OCI-LY3 (cell line): ENCODE measurements at regions not wholly inside any gene's neighbourhood (a gene's known extent, or its start where the extent isn't known, plus 50 kb on each side); places are given as distances from the start of the nearest gene placed in this dataset.

Source experiments
- H2AFZ ChIP-seq: fragments of 200-600, 300-600 bp; shearing (Covaris generic); 2 replicates; pipeline ENCODE4 v1.6.0; 2014; ENCODE audit warnings: antibody characterized with exemption, low read depth, low read length
- H3K27ac ChIP-seq: fragments of 200-600, 300-600 bp; sonication (generic); 2 replicates; pipeline ENCODE4 v1.5.1; 2014; ENCODE audit warnings: mild to moderate bottlenecking, low read length, moderate library complexity, mixed read lengths
- H3K27me3 ChIP-seq: fragments of 200-600, 300-600 bp; sonication (generic); 2 replicates; pipeline ENCODE4 v1.6.1; 2014; ENCODE audit warnings: low read depth, low read length, mixed read lengths
- H3K36me3 ChIP-seq: fragments of 200-600, 300-600 bp; sonication (generic); replicated peaks from 2 replicates; pipeline ENCODE3; 2014; ENCODE audit warnings: low read depth, low read length, mixed read lengths
- H3K4me1 ChIP-seq: fragments of 300-600, 200-600 bp; sonication (generic); 2 replicates; pipeline ENCODE4 v1.6.1; 2014; ENCODE audit warnings: low read length, mixed read lengths
- H3K4me2 ChIP-seq: fragments of 200-600, 300-600 bp; sonication (generic); 2 replicates; pipeline ENCODE4 v1.6.1; 2014; ENCODE audit warnings: low read length, mixed read lengths
- H3K4me3 ChIP-seq: fragments of 300-600, 200-600 bp; sonication (generic); 2 replicates; pipeline ENCODE4 v1.5.1; 2014; ENCODE audit warnings: antibody characterized with exemption, mild to moderate bottlenecking, low read length, moderate library complexity
- H3K79me2 ChIP-seq: fragments of 300-600, 200-600 bp; shearing (Covaris generic); 2 replicates; pipeline ENCODE4 v1.6.1; 2014; ENCODE audit warnings: mild to moderate bottlenecking, low read length, mixed read lengths
- H3K9ac ChIP-seq: fragments of 300-600, 200-600 bp; shearing (Covaris generic); 2 replicates; pipeline ENCODE4 v1.6.0; 2014; ENCODE audit warnings: mild to moderate bottlenecking, low read length, moderate library complexity
- H3K9me3 ChIP-seq: fragments of 200-600, 300-600 bp; shearing (Covaris generic); 2 replicates; pipeline ENCODE4 v1.6.1; 2014; ENCODE audit warnings: low read length, mixed read lengths; ENCODE audit not compliant: insufficient read depth
- H4K20me1 ChIP-seq: fragments of 200-600, 300-600 bp; sonication (generic); 2 replicates; pipeline ENCODE4 v1.6.1; 2016; ENCODE audit warnings: low read length, mixed read lengths; ENCODE audit not compliant: insufficient read depth
- EZH2phosphoT487 ChIP-seq: fragments of 200-600 bp; shearing (Covaris generic); IDR thresholded peaks from 2 replicates; pipeline ENCODE4 v1.6.1; 2018; ENCODE audit warnings: antibody characterized with exemption, mixed run types, low read depth
- TF ChIP-seq, protein P1 (sequence below): fragments of 200-600, 300-600 bp; sonication (generic); IDR thresholded peaks from 2 replicates; pipeline ENCODE4 v1.5.1; 2014; ENCODE audit warnings: antibody characterized with exemption, low read length, low read depth

- Histone ChIP-seq H3K4me1 (no peaks in the 10 kb centered on the region), H2AFZ (no peak overlapping the region), H3K4me3 (no peak overlapping the region), H3K4me2 (no peak overlapping the region), H3K79me2 (no peaks in the 10 kb centered on the region), H3K27me3 (no peaks in the 10 kb centered on the region), H3K9me3 (no peaks in the 10 kb centered on the region), H3K9ac (no peak overlapping the region), H3K36me3 (no peaks in the 10 kb centered on the region), H4K20me1 (no peaks in the 10 kb centered on the region), H3K27ac (no peak overlapping the region)
- TF ChIP-seq EZH2phosphoT487: no peak
These were observed 177.5 kb upstream of the NREP start for GRCh38 chr5:111934511-111934910.

GRCh38 chr5:111933086-111933485 is 176.1 kb upstream of the NREP start:
- TF ChIP-seq, protein P1, sequence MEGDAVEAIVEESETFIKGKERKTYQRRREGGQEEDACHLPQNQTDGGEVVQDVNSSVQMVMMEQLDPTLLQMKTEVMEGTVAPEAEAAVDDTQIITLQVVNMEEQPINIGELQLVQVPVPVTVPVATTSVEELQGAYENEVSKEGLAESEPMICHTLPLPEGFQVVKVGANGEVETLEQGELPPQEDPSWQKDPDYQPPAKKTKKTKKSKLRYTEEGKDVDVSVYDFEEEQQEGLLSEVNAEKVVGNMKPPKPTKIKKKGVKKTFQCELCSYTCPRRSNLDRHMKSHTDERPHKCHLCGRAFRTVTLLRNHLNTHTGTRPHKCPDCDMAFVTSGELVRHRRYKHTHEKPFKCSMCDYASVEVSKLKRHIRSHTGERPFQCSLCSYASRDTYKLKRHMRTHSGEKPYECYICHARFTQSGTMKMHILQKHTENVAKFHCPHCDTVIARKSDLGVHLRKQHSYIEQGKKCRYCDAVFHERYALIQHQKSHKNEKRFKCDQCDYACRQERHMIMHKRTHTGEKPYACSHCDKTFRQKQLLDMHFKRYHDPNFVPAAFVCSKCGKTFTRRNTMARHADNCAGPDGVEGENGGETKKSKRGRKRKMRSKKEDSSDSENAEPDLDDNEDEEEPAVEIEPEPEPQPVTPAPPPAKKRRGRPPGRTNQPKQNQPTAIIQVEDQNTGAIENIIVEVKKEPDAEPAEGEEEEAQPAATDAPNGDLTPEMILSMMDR: no peak
- no peak for TF ChIP-seq EZH2phosphoT487
- Histone ChIP-seq H4K20me1 (no peaks in the 10 kb centered on the region), H3K27me3 (no peaks in the 10 kb centered on the region), H3K79me2 (no peaks in the 10 kb centered on the region), H3K36me3 (no peaks in the 10 kb centered on the region), H3K9me3 (no peaks in the 10 kb centered on the region), H2AFZ (no peak overlapping the region), H3K9ac (no peak overlapping the region), H3K4me2 (no peak overlapping the region), H3K27ac (no peak overlapping the region), H3K4me1 (peaks cover 10% of the 10 kb centered on the region), H3K4me3 (no peak overlapping the region)

DNA sequence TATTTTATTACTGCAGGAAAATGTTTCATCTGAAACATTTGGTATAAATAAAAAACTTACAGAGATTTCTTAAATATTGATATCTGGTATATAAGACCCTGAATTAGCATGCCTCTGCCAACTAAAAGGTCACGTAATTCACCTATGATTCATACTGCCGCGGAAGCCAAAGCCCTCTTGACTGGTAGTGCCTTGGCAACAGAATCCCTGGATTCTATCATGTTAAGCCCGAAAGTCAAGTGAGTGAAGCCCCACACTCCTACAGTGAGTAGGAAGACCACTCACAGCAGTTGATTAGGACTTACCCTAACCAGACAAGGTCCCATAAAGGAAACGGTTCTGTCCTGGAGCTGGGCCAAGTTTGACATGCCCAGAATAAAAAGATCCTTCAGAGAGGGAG is 175.6 kb upstream of the NREP start:
- peaks cover 14% of the 10 kb centered on the region for H3K4me1 ChIP-seq
- H3K36me3 ChIP-seq: no peaks in the 10 kb centered on the region
- no peak overlapping the region for H3K27ac ChIP-seq
- no peak for TF ChIP-seq EZH2phosphoT487
- TF ChIP-seq, protein P1: no peak
- H4K20me1 ChIP-seq: no peaks in the 10 kb centered on the region
- H2AFZ ChIP-seq: no peak overlapping the region
- no peaks in the 10 kb centered on the region for H3K9me3 ChIP-seq
- H3K4me2 ChIP-seq: no peak overlapping the region
- no peaks in the 10 kb centered on the region for H3K79me2 ChIP-seq
- no peak overlapping the region for H3K9ac ChIP-seq
- no peak overlapping the region for H3K4me3 ChIP-seq
- no peaks in the 10 kb centered on the region for H3K27me3 ChIP-seq

DNA sequence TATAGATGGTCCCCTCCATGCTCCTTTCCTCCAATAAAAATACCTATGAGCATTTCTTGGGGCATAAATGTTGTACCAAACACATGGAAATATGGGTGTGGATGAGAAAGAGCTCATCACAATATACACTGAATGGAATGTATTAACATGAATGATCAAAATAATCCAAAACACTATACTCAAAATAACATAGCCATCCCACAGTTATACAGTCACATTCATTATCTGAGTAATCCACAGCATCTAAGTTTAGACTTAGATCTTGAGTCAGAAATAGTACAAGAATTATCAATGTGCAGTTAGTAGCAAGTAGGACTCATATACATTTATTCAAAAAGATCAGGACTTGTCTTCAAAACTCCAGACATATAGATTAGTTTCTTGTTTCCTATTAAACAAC is 175.2 kb upstream of the NREP start:
- no peak overlapping the region for H3K4me2 ChIP-seq
- H3K9me3 ChIP-seq: no peaks in the 10 kb centered on the region
- no peaks in the 10 kb centered on the region for H3K79me2 ChIP-seq
- H3K27ac ChIP-seq: no peak overlapping the region
- no peak overlapping the region for H3K9ac ChIP-seq
- H3K27me3 ChIP-seq: no peaks in the 10 kb centered on the region
- H4K20me1 ChIP-seq: no peaks in the 10 kb centered on the region
- no peak overlapping the region for H3K4me3 ChIP-seq
- H2AFZ ChIP-seq: no peak overlapping the region
- H3K36me3 ChIP-seq: no peaks in the 10 kb centered on the region
- peaks cover 14% of the 10 kb centered on the region for H3K4me1 ChIP-seq
- TF ChIP-seq, protein P1: no peak
- no peak for TF ChIP-seq EZH2phosphoT487

- Histone ChIP-seq H3K4me3 (no peak overlapping the region), H2AFZ (no peak overlapping the region), H3K27me3 (no peaks in the 10 kb centered on the region), H3K9me3 (no peaks in the 10 kb centered on the region), H3K4me1 (peaks cover 14% of the 10 kb centered on the region), H3K9ac (no peak overlapping the region), H3K4me2 (no peak overlapping the region), H4K20me1 (no peaks in the 10 kb centered on the region), H3K36me3 (no peaks in the 10 kb centered on the region), H3K27ac (no peak overlapping the region), H3K79me2 (no peaks in the 10 kb centered on the region)
- TF ChIP-seq, protein P1: no peak
- TF ChIP-seq EZH2phosphoT487: no peak
These were observed 174.7 kb upstream of the NREP start for GRCh38 chr5:111931655-111932054.
